Activated naive CD8-positive, alpha-beta T cell treated with anti-CD3 and anti-CD28 coated beads, Interleukin-2, amount 10 ng/mL, durations not matched to agents 7 days and 5 days (primary cell): ENCODE measurements at regions not wholly inside any gene's neighbourhood (a gene's known extent, or its start where the extent isn't known, plus 50 kb on each side); places are given as distances from the start of the nearest gene placed in this dataset.

Source experiments
- ATAC-seq: fragments of 150-1000 bp; cut with Tn5 transposase; one replicate; pipeline ENCODE4 v1.10.0; 2021; ENCODE audit warnings: low read depth, moderate library complexity
- POLR2A ChIA-PET: fragments of 350-600 bp; sonication (Branson Sonifier 250); formaldehyde crosslinking; loops from one replicate; lab custom pipeline; 2021; ENCODE audit warnings: antibody characterized with exemption; lab: Charles Lee
- DNase-seq: peaks from one replicate; pipeline ENCODE4 v3.0.0; 2021
- H3K27ac Mint-ChIP-seq: one replicate; pipeline ENCODE4 v1.8.0; 2022; ENCODE audit warnings: mild to moderate bottlenecking, mixed read lengths
- H3K27me3 Mint-ChIP-seq: one replicate; pipeline ENCODE4 v1.8.0; 2022; ENCODE audit warnings: mild to moderate bottlenecking, moderate library complexity, mixed read lengths
- H3K36me3 Mint-ChIP-seq: one replicate; pipeline ENCODE4 v1.8.0; 2021; ENCODE audit warnings: mild to moderate bottlenecking, mixed read lengths
- H3K4me1 Mint-ChIP-seq: one replicate; pipeline ENCODE4 v1.8.0; 2021; ENCODE audit warnings: mixed read lengths
- H3K4me3 Mint-ChIP-seq: one replicate; pipeline ENCODE4 v1.8.0; 2022; ENCODE audit warnings: mild to moderate bottlenecking, moderate library complexity, mixed read lengths
- H3K9me3 Mint-ChIP-seq: one replicate; pipeline ENCODE4 v1.8.0; 2021; ENCODE audit warnings: mixed read lengths

- Mint-ChIP-seq H3K4me1 (no peaks in the 10 kb centered on the region), H3K9me3 (no peaks in the 10 kb centered on the region), H3K27me3 (peaks cover 15% of the 10 kb centered on the region), H3K36me3 (no peaks in the 10 kb centered on the region), H3K27ac (no peak overlapping the region), H3K4me3 (no peak overlapping the region)
- no peak for ATAC-seq
- POLR2A ChIA-PET, result no interaction called here
- no peak for DNase-seq
Measured at GRCh38 chr9:107632216-107632615, 142.6 kb upstream of the KLF4 start.

- Mint-ChIP-seq H3K36me3 (no peaks in the 10 kb centered on the region), H3K4me1 (no peaks in the 10 kb centered on the region), H3K27me3 (peaks cover 12% of the 10 kb centered on the region), H3K27ac (no peak overlapping the region), H3K4me3 (no peak overlapping the region), H3K9me3 (no peaks in the 10 kb centered on the region)
- DNase-seq, result no peak
- no peak for ATAC-seq
- POLR2A ChIA-PET, result no interaction called here
Measured at GRCh38 chr9:107631788-107632187, 142.2 kb upstream of the KLF4 start.

DNA sequence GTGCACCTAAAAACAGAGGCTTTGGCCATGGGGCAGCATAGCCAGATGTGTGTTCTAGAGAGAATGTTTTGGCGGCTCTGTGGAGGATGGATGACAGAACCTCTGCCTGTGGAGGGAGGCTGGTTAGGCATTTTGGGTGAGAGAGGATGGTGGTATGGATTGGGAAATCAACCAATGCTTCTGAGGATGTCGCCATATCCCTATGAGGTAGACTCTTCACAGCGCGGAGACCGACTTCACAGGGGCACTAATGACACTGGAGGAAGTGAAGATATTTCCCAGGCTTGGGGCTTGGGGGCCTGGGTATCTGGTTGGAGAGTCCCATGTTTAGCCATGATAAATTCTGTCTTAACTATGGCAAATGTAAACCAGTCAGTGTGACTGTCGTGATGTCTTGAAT is 140.6 kb upstream of the KLF4 start:
- no peak overlapping the region for H3K4me3 Mint-ChIP-seq
- H3K27ac Mint-ChIP-seq, result no peak overlapping the region
- DNase-seq (no peak), ATAC-seq (no peak)
- H3K27me3 Mint-ChIP-seq, result no peaks in the 10 kb centered on the region
- H3K36me3 Mint-ChIP-seq, result no peaks in the 10 kb centered on the region
- no peaks in the 10 kb centered on the region for H3K9me3 Mint-ChIP-seq
- POLR2A ChIA-PET, result no interaction called here
- H3K4me1 Mint-ChIP-seq, result no peaks in the 10 kb centered on the region

DNA sequence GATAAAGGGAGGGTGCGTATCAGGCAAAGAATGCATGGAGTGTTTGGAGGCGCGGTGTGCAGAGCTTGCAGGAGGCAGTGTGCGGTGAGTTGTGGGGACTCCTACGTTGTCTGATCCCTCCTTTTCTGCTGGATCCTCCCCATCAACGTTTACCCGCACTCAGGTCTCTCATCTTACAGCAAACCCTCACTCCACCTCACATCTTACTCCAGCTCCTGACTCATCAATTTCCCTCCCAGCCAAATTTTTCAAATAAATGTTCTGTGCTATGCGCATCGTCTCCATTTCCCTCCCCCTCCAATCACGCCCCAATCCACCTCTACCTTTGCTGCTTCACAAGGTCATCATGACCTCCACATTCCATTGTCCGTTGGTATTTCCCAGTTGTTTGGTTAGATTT is 138.9 kb upstream of the KLF4 start:
- H3K4me1 Mint-ChIP-seq, result no peaks in the 10 kb centered on the region
- no peak overlapping the region for H3K27ac Mint-ChIP-seq
- H3K4me3 Mint-ChIP-seq, result no peak overlapping the region
- no peaks in the 10 kb centered on the region for H3K27me3 Mint-ChIP-seq
- no peaks in the 10 kb centered on the region for H3K9me3 Mint-ChIP-seq
- DNase-seq (no peak), ATAC-seq (no peak)
- no peaks in the 10 kb centered on the region for H3K36me3 Mint-ChIP-seq
- POLR2A ChIA-PET, result no interaction called here

DNA sequence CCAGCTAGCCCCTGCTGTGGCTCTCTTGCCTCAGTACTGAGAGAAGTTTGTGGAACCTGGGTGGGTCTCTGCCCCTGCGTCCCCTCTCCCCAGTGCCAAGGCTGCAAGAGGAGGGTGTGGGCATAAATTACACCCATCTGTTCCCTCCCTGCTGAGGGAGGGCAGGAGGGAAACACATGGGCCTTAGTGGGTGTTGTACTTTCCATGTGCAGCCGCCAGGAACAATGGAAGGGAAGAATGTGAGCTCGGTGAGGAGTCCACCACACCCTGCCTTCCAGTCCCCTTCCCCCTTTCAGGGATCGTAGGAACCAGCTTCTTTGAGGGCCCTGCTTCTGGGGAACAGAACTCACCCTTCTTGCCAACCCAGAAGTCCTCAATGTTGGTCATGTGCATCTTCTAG is 138.2 kb upstream of the KLF4 start:
- Mint-ChIP-seq H3K36me3 (no peaks in the 10 kb centered on the region), H3K4me1 (no peaks in the 10 kb centered on the region), H3K9me3 (no peaks in the 10 kb centered on the region), H3K27me3 (no peaks in the 10 kb centered on the region), H3K27ac (no peak overlapping the region), H3K4me3 (no peak overlapping the region)
- no peak for DNase-seq
- POLR2A ChIA-PET, result no interaction called here
- no peak for ATAC-seq

GRCh38 chr9:107626118-107626517 is 136.5 kb upstream of the KLF4 start:
- no peaks in the 10 kb centered on the region for H3K4me1 Mint-ChIP-seq
- DNase-seq (no peak), ATAC-seq (no peak)
- POLR2A ChIA-PET, result no interaction called here
- no peak overlapping the region for H3K4me3 Mint-ChIP-seq
- no peaks in the 10 kb centered on the region for H3K9me3 Mint-ChIP-seq
- no peaks in the 10 kb centered on the region for H3K27me3 Mint-ChIP-seq
- no peaks in the 10 kb centered on the region for H3K36me3 Mint-ChIP-seq
- H3K27ac Mint-ChIP-seq, result no peak overlapping the region

DNA sequence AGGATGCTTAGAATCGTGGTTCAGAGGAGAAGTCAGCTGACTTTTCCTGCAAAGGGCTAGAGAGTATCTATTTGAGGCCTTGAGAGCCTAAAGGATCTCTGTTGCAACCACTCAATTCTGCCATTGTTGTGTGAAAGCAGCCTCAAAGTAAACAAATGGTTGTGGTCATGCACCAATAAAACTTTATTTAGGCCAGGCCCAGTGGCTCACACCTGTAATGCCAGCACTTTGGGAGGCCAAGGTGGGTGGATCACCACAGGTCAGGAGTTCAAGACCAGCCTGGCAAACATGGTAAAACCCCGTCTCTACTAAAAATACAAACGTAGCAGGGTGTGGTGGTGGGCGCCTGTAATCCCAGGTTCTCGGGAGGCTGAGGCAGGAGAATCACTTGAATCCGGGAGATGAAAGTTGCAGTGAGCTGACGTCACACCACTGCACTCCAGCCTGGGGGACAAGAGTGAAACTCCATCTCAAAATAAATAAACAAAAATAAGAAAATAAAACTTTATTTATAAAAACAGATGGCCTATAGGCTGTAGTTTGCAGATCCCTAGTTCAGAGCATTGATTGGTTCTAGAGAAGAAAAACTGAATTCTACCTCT is 135.9 kb upstream of the KLF4 start:
- no peaks in the 10 kb centered on the region for H3K36me3 Mint-ChIP-seq
- DNase-seq, result no peak
- H3K9me3 Mint-ChIP-seq, result no peaks in the 10 kb centered on the region
- no peak for ATAC-seq
- no peak overlapping the region for H3K27ac Mint-ChIP-seq
- H3K27me3 Mint-ChIP-seq, result no peaks in the 10 kb centered on the region
- POLR2A ChIA-PET, result no interaction called here
- H3K4me1 Mint-ChIP-seq, result no peaks in the 10 kb centered on the region
- H3K4me3 Mint-ChIP-seq, result no peak overlapping the region

DNA sequence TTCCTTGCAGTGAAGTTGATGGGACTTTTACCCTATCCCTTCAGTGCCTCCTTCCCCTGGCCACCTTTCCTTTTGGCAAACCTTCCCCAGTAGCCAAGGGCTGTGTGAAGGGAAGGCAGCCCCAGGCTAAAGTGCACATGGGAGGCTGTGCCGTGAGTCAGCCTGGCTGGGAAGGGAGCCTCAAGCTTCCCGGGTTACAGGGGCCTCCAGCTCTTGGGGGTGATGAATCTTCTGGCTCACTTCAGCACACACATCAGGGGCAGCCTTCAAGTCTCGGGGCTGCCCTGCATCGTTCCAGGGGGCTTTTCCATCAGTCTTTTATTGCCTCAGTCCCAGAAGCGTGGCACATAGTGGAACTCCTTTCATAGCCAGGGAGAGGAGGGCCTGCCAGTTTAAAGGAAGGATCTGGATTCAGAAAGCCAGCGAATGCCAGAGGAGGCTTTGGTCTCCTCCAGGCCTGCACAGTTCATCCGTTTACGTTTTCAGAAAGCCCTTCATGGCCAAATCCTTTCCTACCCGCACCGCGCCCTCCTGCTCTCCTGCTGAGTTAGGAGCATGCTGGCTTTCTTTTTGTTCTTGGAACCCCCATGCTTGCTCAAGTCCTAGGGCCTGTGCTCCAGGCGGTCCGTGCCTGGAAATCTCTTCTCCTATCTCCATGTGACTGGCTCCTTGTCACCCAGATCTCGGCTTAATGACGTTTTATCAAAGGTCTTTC is 134.8 kb upstream of the KLF4 start:
- no peak for DNase-seq
- POLR2A ChIA-PET, result no interaction called here
- H3K4me3 Mint-ChIP-seq, result no peak overlapping the region
- H3K9me3 Mint-ChIP-seq, result no peaks in the 10 kb centered on the region
- H3K36me3 Mint-ChIP-seq, result no peaks in the 10 kb centered on the region
- no peaks in the 10 kb centered on the region for H3K27me3 Mint-ChIP-seq
- no peak for ATAC-seq
- no peak overlapping the region for H3K27ac Mint-ChIP-seq
- no peaks in the 10 kb centered on the region for H3K4me1 Mint-ChIP-seq

- no peaks in the 10 kb centered on the region for H3K36me3 Mint-ChIP-seq
- no peaks in the 10 kb centered on the region for H3K27me3 Mint-ChIP-seq
- H3K27ac Mint-ChIP-seq, result no peak overlapping the region
- no peak for ATAC-seq
- no peaks in the 10 kb centered on the region for H3K9me3 Mint-ChIP-seq
- no peaks in the 10 kb centered on the region for H3K4me1 Mint-ChIP-seq
- POLR2A ChIA-PET, result no interaction called here
- DNase-seq, result no peak
- H3K4me3 Mint-ChIP-seq, result no peak overlapping the region
Measured at GRCh38 chr9:107621436-107621835, 131.9 kb upstream of the KLF4 start.

DNA sequence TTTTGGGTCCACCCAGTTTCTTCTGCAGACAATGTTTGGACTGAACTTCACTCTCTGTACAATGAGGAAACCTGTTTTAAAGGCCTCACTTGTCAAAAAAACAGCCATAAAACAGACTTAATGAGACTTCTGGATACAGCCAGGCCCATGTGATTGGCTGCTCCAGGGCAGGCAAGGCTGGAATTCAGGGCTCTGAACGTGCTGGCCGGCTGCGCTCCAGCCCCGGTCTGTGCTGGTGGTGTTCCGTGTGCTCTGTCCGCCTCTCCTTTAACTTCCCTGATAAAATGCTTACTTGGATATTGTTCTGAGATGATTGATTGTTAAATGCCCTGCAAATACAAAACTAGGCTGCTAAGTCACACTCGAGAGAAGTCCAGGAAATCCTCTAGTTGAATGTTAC is 131.2 kb upstream of the KLF4 start:
- ATAC-seq (no peak), DNase-seq (no peak)
- no peaks in the 10 kb centered on the region for H3K4me1 Mint-ChIP-seq
- H3K36me3 Mint-ChIP-seq, result no peaks in the 10 kb centered on the region
- no peaks in the 10 kb centered on the region for H3K9me3 Mint-ChIP-seq
- H3K27me3 Mint-ChIP-seq, result no peaks in the 10 kb centered on the region
- H3K4me3 Mint-ChIP-seq, result no peak overlapping the region
- no peak overlapping the region for H3K27ac Mint-ChIP-seq
- POLR2A ChIA-PET, result no interaction called here

DNA sequence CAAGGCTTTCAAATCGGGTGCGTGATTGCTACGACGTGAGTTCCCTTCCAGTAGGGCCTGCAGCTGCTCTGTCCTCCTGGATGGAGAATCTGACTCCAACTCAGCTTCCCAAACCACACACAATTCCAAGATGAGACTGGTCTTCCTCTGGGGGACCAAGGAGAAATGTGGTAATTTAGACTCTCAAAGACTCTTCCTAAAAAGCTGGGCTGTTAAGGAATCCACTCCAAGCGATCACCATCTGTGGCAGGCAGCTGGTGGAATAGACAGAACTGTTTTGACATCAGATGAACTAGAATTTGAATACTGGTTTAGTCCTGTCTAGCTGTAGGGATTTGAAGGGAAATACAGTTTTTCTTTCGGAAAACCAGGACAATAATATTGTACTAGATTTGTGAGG is 130.7 kb upstream of the KLF4 start:
- Mint-ChIP-seq H3K36me3 (no peaks in the 10 kb centered on the region), H3K9me3 (no peaks in the 10 kb centered on the region), H3K4me1 (no peaks in the 10 kb centered on the region), H3K4me3 (no peak overlapping the region), H3K27ac (no peak overlapping the region), H3K27me3 (no peaks in the 10 kb centered on the region)
- POLR2A ChIA-PET, result no interaction called here
- ATAC-seq (no peak), DNase-seq (no peak)

DNA sequence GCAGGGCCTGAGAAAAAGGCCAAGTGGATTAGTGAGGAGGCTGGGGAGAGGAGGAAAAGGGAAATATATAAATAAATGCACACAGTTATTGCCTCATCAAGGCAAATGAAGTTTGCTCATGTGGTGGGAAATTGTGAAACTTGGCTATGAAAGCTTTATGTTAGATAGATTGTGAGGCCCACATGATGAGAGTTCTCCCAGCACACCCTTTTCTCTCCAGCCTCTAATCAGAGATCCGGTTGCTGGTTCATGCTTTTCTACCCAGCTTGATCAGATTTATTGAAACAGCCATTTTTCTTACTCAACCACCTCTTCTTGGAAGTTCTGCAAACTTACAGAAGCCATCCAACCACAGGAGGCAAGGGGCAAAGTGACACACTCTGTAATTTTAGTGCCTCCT is 125.8 kb upstream of the KLF4 start:
- H3K9me3 Mint-ChIP-seq, result no peaks in the 10 kb centered on the region
- DNase-seq, result no peak
- no peaks in the 10 kb centered on the region for H3K27me3 Mint-ChIP-seq
- ATAC-seq, result no peak
- POLR2A ChIA-PET, result no interaction called here
- H3K27ac Mint-ChIP-seq, result no peak overlapping the region
- no peaks in the 10 kb centered on the region for H3K36me3 Mint-ChIP-seq
- H3K4me1 Mint-ChIP-seq, result no peaks in the 10 kb centered on the region
- no peak overlapping the region for H3K4me3 Mint-ChIP-seq

- H3K4me3 Mint-ChIP-seq, result no peak overlapping the region
- no peak overlapping the region for H3K27ac Mint-ChIP-seq
- no peak for DNase-seq
- H3K36me3 Mint-ChIP-seq, result no peaks in the 10 kb centered on the region
- POLR2A ChIA-PET, result no interaction called here
- H3K27me3 Mint-ChIP-seq, result no peaks in the 10 kb centered on the region
- no peak for ATAC-seq
- H3K9me3 Mint-ChIP-seq, result no peaks in the 10 kb centered on the region
- no peaks in the 10 kb centered on the region for H3K4me1 Mint-ChIP-seq
Measured at GRCh38 chr9:107614765-107615164, 125.2 kb upstream of the KLF4 start.

- no peaks in the 10 kb centered on the region for H3K27me3 Mint-ChIP-seq
- no peaks in the 10 kb centered on the region for H3K4me1 Mint-ChIP-seq
- DNase-seq, result no peak
- H3K36me3 Mint-ChIP-seq, result no peaks in the 10 kb centered on the region
- ATAC-seq, result no peak
- H3K27ac Mint-ChIP-seq, result no peak overlapping the region
- POLR2A ChIA-PET, result no interaction called here
- no peak overlapping the region for H3K4me3 Mint-ChIP-seq
- no peaks in the 10 kb centered on the region for H3K9me3 Mint-ChIP-seq
Measured at GRCh38 chr9:107613321-107613720, 123.8 kb upstream of the KLF4 start.
